ENCODE measurements at regions not wholly inside any gene's neighbourhood (a gene's known extent, or its start where the extent isn't known, plus 50 kb on each side); places are given as distances from the start of the nearest gene placed in this dataset.
A peak's percentile ranks its signal among the peaks of the same experiment; 100 is the strongest.

GRCh38 chr1:162983671-162984425 is 85.3 kb upstream of the RGS4 start:
- Histone ChIP-seq H3K27ac (no peak overlapping the region), H3K36me3 (ENCODE audit: low read depth, missing control alignments) (no peaks in the 10 kb centered on the region), H3K9me3 (no peaks in the 10 kb centered on the region), H3K27me3 (no peaks in the 10 kb centered on the region), H3K4me3 (no peak overlapping the region), H3K4me1 (peaks cover 9% of the 10 kb centered on the region)
- DNase-seq = no peak
- no peak for TF ChIP-seq POLR2A (IDR thresholded peaks at IDR 0.05)
- TF ChIP-seq CTCF (IDR thresholded peaks at IDR 0.05) = no peak
- intact Hi-C loops (cut with DNase I; ENCODE audit: low total_unique reads) = no loop called here
- WGBS, 2 donors = 88 to 93% methylated on average over 3 of the region's 3 CpGs

GRCh38 chr1:162982364-162982763 is 86.8 kb upstream of the RGS4 start:
- peaks cover under 1% of the 10 kb centered on the region for H3K4me1 ChIP-seq
- no peaks in the 10 kb centered on the region for H3K36me3 ChIP-seq (ENCODE audit: low read depth, missing control alignments)
- TF ChIP-seq POLR2A (IDR thresholded peaks at IDR 0.05) (no peak), CTCF (IDR thresholded peaks at IDR 0.05) (no peak)
- intact Hi-C loops (cut with DNase I; ENCODE audit: low total_unique reads) = no loop called here
- H3K27ac ChIP-seq = no peak overlapping the region
- H3K9me3 ChIP-seq = no peaks in the 10 kb centered on the region
- H3K4me3 ChIP-seq = no peak overlapping the region
- DNase-seq = no peak
- H3K27me3 ChIP-seq = no peaks in the 10 kb centered on the region

GRCh38 chr1:162977944-162978568 is 91.1 kb upstream of the RGS4 start:
- no peak overlapping the region for H3K27ac ChIP-seq
- peak; percentile 15 for DNase-seq
- H3K36me3 ChIP-seq (ENCODE audit: low read depth, missing control alignments) = no peaks in the 10 kb centered on the region
- intact Hi-C loops (cut with DNase I; ENCODE audit: low total_unique reads) = no loop called here
- TF ChIP-seq POLR2A (IDR thresholded peaks at IDR 0.05) = no peak
- WGBS, 2 donors = 22 to 24% methylated on average over 8 of the region's 8 CpGs
- H3K27me3 ChIP-seq = no peaks in the 10 kb centered on the region
- H3K4me1 ChIP-seq = no peaks in the 10 kb centered on the region
- H3K9me3 ChIP-seq = no peaks in the 10 kb centered on the region
- H3K4me3 ChIP-seq = no peak overlapping the region

GRCh38 chr1:162976628-162977027 is 92.5 kb upstream of the RGS4 start:
- TF ChIP-seq CTCF (IDR thresholded peaks at IDR 0.05) (no peak), POLR2A (IDR thresholded peaks at IDR 0.05) (no peak)
- Histone ChIP-seq H3K9me3 (no peaks in the 10 kb centered on the region), H3K4me3 (no peak overlapping the region), H3K27ac (no peak overlapping the region), H3K36me3 (ENCODE audit: low read depth, missing control alignments) (no peaks in the 10 kb centered on the region), H3K4me1 (no peaks in the 10 kb centered on the region), H3K27me3 (no peaks in the 10 kb centered on the region)
- intact Hi-C loops (cut with DNase I; ENCODE audit: low total_unique reads) = no loop called here
- no peak for DNase-seq
- 70 to 84% methylated on average over 3 of the region's 3 CpGs for WGBS, 2 donors

- Histone ChIP-seq H3K9me3 (no peaks in the 10 kb centered on the region), H3K27ac (no peak overlapping the region), H3K4me1 (no peaks in the 10 kb centered on the region), H3K36me3 (ENCODE audit: low read depth, missing control alignments) (no peaks in the 10 kb centered on the region), H3K27me3 (no peaks in the 10 kb centered on the region), H3K4me3 (no peak overlapping the region)
- intact Hi-C loops (cut with DNase I; ENCODE audit: low total_unique reads) = no loop called here
- TF ChIP-seq CTCF (IDR thresholded peaks at IDR 0.05) = no peak
- TF ChIP-seq POLR2A (IDR thresholded peaks at IDR 0.05) = no peak
- DNase-seq = no peak
Measured at GRCh38 chr1:162974810-162975209, 94.4 kb upstream of the RGS4 start.

Data from testis (tissue), 2 donors.